GM23248 (cell line): ENCODE measurements at regions not wholly inside any gene's neighbourhood (a gene's known extent, or its start where the extent isn't known, plus 50 kb on each side); places are given as distances from the start of the nearest gene placed in this dataset.

ENCODE experiments used
- EZH2 ChIP-seq: fragments of 200-600 bp; sonication (generic); IDR thresholded peaks from 2 replicates; pipeline ENCODE4 v1.6.1; 2018; ENCODE audit warnings: antibody characterized with exemption, mild to moderate bottlenecking; ENCODE audit not compliant: insufficient read depth, poor library complexity, severe bottlenecking
- EZH2phosphoT487 ChIP-seq: fragments of 200-600 bp; sonication (generic); IDR thresholded peaks from 2 replicates; pipeline ENCODE4 v1.6.1; 2018; ENCODE audit warnings: antibody characterized with exemption, moderate library complexity, mild to moderate bottlenecking, low read depth; ENCODE audit not compliant: insufficient read depth

DNA sequence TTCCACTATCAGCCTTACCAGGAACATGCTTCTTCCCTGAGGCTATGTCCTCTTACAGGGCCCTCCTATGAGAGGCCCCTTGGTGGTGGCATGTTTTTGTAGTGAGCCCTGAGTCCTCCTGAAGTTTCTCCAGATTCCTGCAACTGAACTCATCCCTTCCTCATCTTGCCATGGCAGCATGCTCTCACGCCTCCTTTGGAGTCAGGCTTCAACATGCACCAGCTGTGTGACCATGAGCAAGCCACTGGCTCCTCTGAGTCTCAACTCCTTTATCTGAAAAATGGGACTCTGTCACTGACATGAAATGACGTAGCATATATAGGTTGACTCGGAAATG lies 216.3 kb upstream of the TLE3 start:
- TF ChIP-seq EZH2 (no peak), EZH2phosphoT487 (no peak)
